Bronchial epithelial cell (primary cell): ENCODE measurements at regions not wholly inside any gene's neighbourhood (a gene's known extent, or its start where the extent isn't known, plus 50 kb on each side); places are given as distances from the start of the nearest gene placed in this dataset.
A peak's percentile ranks its signal among the peaks of the same experiment; 100 is the strongest.

Experiments
- DNase-seq: peaks from one replicate; pipeline ENCODE4 v3.0.0-alpha.2; 2010; ENCODE audit warnings: low read depth
- FAIRE-seq: peaks from 2 replicates; lab custom pipeline; 2011; peaks lifted over from hg19 to GRCh38; lab: Jason Lieb, UNC
- H3K27me3 ChIP-seq: 2 replicates; pipeline ENCODE4 v1.5.1; 2011; ENCODE audit warnings: low read length; ENCODE audit not compliant: control insufficient read depth, insufficient read depth
- H3K36me3 ChIP-seq: 2 replicates; pipeline ENCODE4 v1.5.1; 2011; ENCODE audit warnings: low read length; ENCODE audit not compliant: control insufficient read depth, insufficient read depth
- H3K4me3 ChIP-seq: 2 replicates; pipeline ENCODE4 v1.5.1; 2011; ENCODE audit warnings: mild to moderate bottlenecking, low read depth, low read length, control low read depth
- CTCF ChIP-seq: IDR thresholded peaks from 2 replicates; pipeline ENCODE4 v1.5.1; 2011; ENCODE audit warnings: mild to moderate bottlenecking, moderate library complexity, low read length, control low read depth, inconsistent platforms; ENCODE audit not compliant: insufficient read depth, severe bottlenecking

GRCh38 chr3:182732232-182733015, 60.9 kb upstream of the ATP11B start:
- no peak for DNase-seq
- FAIRE-seq = no peak
- no peak for TF ChIP-seq CTCF
- Histone ChIP-seq H3K27me3 (no peaks in the 10 kb centered on the region), H3K4me3 (no peak overlapping the region), H3K36me3 (no peaks in the 10 kb centered on the region)

DNA sequence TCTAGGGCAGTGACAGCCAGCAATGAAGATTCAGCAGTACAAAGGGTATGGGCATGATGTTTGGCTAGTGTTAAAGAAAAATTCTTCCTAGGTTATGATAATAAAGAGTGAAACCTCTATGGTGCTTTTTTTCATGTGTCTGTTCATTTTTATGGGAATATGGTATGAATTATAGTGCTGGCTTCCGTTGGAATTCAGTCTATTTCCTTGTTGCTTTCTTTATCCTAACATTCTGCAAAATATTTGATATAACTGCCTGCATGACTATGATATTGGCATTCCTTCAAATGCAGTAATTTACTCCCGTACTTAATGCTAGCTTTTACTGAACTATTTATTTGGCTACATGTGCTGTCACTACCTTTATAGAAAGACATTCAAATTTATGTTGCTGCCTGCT, 57.6 kb upstream of the ATP11B start:
- no peak for FAIRE-seq
- TF ChIP-seq CTCF = no peak

DNA sequence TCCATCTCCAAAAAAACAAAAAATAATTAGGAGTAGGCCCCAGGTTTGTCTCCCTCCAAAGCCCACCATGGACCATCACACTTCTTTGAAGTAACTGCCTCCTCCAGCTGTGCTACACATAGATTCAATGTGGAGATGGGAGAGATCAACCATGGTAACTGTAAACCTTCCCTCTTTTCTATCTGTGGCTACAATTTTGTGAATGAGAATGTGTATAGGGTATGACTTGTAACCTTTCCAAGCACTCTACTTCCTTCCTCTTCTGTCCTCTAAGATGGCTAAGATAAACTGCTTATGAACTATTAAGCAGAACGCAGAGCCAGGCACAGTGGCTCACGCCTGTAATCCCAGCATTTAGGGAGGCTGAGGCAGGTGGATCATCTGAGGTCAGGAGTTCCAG, 55.5 kb upstream of the ATP11B start:
- DNase-seq (no peak), FAIRE-seq (no peak)
- Histone ChIP-seq H3K4me3 (no peak overlapping the region), H3K27me3 (no peaks in the 10 kb centered on the region), H3K36me3 (no peaks in the 10 kb centered on the region)
- no peak for TF ChIP-seq CTCF

More for the DNA sequence above, 57.6 kb upstream of the ATP11B start:
- H3K4me3 ChIP-seq = no peak overlapping the region
- H3K36me3 ChIP-seq = no peaks in the 10 kb centered on the region
- no peaks in the 10 kb centered on the region for H3K27me3 ChIP-seq
- no peak for DNase-seq

DNA sequence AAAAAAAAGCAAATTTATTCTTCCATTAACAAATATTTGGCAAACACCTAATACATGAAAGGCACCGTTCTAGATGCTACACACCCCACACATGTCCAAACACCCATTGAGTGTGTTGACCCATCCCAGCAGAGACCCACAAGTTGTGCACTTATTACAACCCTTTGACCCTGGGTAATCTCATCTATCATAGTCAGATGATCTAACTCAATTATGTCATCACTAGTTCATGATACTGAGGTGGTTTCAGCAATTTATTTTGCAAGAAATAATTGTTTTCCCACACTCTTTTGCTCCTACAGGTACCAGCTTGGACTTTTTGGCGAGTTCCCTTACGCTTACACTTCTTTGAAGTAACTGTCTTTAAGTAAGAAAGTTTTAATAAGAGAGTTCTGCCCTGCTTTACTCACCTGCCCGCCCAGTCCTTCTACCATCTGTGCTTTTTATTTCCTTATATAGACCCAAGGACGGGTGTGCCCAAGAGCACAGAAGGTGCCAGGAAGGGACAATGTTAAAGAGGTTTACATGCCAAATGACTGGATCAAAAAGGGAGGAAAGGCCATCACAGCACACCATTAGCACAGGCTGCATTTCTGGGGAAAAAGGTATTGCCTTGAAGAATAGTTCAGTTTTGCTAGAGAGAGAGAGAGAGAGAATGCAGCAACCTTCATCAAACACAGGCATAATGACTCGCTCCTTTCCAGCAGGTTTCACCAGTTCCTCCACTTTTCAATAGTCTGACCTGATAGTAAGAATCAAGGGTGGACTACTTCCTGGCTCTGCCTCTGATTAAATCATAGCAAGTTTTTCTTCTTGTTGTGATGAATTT, 54.5 kb upstream of the ATP11B start:
- FAIRE-seq (peak; percentile 84), DNase-seq (peak; percentile 97)
- TF ChIP-seq CTCF = no peak
- Histone ChIP-seq H3K36me3 (no peaks in the 10 kb centered on the region), H3K27me3 (no peaks in the 10 kb centered on the region), H3K4me3 (no peak overlapping the region)

GRCh38 chr3:182739619-182740018, 53.7 kb upstream of the ATP11B start:
- no peaks in the 10 kb centered on the region for H3K27me3 ChIP-seq
- H3K36me3 ChIP-seq = no peaks in the 10 kb centered on the region
- DNase-seq (no peak), FAIRE-seq (no peak)
- H3K4me3 ChIP-seq = no peak overlapping the region
- no peak for TF ChIP-seq CTCF
